GM23248 (cell line): ENCODE measurements at regions not wholly inside any gene's neighbourhood (a gene's known extent, or its start where the extent isn't known, plus 50 kb on each side); places are given as distances from the start of the nearest gene placed in this dataset.

Source experiments
- EZH2 ChIP-seq: fragments of 200-600 bp; sonication (generic); IDR thresholded peaks from 2 replicates; pipeline ENCODE4 v1.6.1; 2018; ENCODE audit warnings: antibody characterized with exemption, mild to moderate bottlenecking; ENCODE audit not compliant: insufficient read depth, poor library complexity, severe bottlenecking
- EZH2phosphoT487 ChIP-seq: fragments of 200-600 bp; sonication (generic); IDR thresholded peaks from 2 replicates; pipeline ENCODE4 v1.6.1; 2018; ENCODE audit warnings: antibody characterized with exemption, moderate library complexity, mild to moderate bottlenecking, low read depth; ENCODE audit not compliant: insufficient read depth

DNA sequence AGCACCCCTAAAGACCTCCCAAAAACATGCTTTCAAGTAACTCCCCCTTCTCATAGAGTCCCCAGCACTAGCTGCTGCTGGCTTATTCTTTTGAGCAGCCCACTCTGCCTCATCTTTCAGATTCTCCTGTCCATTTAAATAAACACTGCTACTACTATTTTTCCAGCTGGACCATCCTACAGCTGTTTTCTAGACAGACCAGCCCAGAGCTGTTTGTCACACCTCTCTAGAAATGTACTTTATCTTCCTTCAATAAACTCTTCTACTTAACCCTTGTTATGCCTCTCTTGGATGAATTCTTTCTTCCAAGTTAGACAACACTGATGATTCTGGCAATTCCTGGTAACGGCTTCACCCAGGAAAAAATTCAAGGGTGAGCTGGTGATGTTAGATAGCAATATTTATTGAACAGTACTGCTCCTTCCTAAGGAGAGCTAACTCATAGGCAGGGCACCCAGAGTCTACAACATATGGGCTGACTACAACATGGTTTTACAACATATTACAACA, 995.7 kb downstream of the LRFN5 start:
- TF ChIP-seq EZH2phosphoT487 (no peak), EZH2 (no peak)
